ENCODE measurements at regions not wholly inside any gene's neighbourhood (a gene's known extent, or its start where the extent isn't known, plus 50 kb on each side); places are given as distances from the start of the nearest gene placed in this dataset.

GRCh38 chr4:83732114-83732635, 196.3 kb downstream of the GPAT3 start:
- TF ChIP-seq EZH2 (IDR thresholded peaks at IDR 0.05; ENCODE audit: borderline replicate concordance, low read depth, low read length, poor library complexity, severe bottlenecking), result no peak
- TF ChIP-seq, protein P1, sequence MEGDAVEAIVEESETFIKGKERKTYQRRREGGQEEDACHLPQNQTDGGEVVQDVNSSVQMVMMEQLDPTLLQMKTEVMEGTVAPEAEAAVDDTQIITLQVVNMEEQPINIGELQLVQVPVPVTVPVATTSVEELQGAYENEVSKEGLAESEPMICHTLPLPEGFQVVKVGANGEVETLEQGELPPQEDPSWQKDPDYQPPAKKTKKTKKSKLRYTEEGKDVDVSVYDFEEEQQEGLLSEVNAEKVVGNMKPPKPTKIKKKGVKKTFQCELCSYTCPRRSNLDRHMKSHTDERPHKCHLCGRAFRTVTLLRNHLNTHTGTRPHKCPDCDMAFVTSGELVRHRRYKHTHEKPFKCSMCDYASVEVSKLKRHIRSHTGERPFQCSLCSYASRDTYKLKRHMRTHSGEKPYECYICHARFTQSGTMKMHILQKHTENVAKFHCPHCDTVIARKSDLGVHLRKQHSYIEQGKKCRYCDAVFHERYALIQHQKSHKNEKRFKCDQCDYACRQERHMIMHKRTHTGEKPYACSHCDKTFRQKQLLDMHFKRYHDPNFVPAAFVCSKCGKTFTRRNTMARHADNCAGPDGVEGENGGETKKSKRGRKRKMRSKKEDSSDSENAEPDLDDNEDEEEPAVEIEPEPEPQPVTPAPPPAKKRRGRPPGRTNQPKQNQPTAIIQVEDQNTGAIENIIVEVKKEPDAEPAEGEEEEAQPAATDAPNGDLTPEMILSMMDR (conservative IDR thresholded peaks at IDR 0.05; ENCODE audit: low read depth, low read length), result no peak
